Ovary (tissue), 3 donors: ENCODE measurements at regions not wholly inside any gene's neighbourhood (a gene's known extent, or its start where the extent isn't known, plus 50 kb on each side); places are given as distances from the start of the nearest gene placed in this dataset.

Experiments used
- EP300 ChIP-seq: sonication (generic); formaldehyde crosslinking; IDR thresholded peaks from one replicate; pipeline ENCODE4 v1.6.1; 2017; ENCODE audit warnings: antibody characterized with exemption
- POLR2A ChIP-seq: fragments of 450-650 bp; IDR thresholded peaks from one replicate; pipeline ENCODE4 v1.6.1; 2017; ENCODE audit warnings: antibody characterized with exemption, mild to moderate bottlenecking, moderate library complexity
- TF ChIP-seq, protein P1 (sequence below), 3 donors: fragments of 450-650 bp in 2 of 3; fragments of 200-600 bp in 1 of 3; IDR thresholded peaks; one replicate each; pipeline versions ENCODE4 v1.5.1 to v1.8.0; 2016 to 2022; ENCODE audit warnings: antibody characterized with exemption in 3 of 3, mild to moderate bottlenecking in 1 of 3
- donor health status: DM: no; HTN: no; CAD: no.

GRCh38 chr5:35442885-35443639 is 174.6 kb upstream of the SPEF2 start:
- TF ChIP-seq, protein P1, sequence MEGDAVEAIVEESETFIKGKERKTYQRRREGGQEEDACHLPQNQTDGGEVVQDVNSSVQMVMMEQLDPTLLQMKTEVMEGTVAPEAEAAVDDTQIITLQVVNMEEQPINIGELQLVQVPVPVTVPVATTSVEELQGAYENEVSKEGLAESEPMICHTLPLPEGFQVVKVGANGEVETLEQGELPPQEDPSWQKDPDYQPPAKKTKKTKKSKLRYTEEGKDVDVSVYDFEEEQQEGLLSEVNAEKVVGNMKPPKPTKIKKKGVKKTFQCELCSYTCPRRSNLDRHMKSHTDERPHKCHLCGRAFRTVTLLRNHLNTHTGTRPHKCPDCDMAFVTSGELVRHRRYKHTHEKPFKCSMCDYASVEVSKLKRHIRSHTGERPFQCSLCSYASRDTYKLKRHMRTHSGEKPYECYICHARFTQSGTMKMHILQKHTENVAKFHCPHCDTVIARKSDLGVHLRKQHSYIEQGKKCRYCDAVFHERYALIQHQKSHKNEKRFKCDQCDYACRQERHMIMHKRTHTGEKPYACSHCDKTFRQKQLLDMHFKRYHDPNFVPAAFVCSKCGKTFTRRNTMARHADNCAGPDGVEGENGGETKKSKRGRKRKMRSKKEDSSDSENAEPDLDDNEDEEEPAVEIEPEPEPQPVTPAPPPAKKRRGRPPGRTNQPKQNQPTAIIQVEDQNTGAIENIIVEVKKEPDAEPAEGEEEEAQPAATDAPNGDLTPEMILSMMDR (IDR thresholded peaks at IDR 0.05), result no peak
- TF ChIP-seq POLR2A (no peak), EP300 (no peak)
